ENCODE measurements at regions not wholly inside any gene's neighbourhood (a gene's known extent, or its start where the extent isn't known, plus 50 kb on each side); places are given as distances from the start of the nearest gene placed in this dataset.
A peak's percentile ranks its signal among the peaks of the same experiment; 100 is the strongest.
"Not testable (repeated sequence)": the region's sequence is repeated elsewhere in the genome, so short reads cannot be mapped to it uniquely, and the experiment has no call there.

DNA sequence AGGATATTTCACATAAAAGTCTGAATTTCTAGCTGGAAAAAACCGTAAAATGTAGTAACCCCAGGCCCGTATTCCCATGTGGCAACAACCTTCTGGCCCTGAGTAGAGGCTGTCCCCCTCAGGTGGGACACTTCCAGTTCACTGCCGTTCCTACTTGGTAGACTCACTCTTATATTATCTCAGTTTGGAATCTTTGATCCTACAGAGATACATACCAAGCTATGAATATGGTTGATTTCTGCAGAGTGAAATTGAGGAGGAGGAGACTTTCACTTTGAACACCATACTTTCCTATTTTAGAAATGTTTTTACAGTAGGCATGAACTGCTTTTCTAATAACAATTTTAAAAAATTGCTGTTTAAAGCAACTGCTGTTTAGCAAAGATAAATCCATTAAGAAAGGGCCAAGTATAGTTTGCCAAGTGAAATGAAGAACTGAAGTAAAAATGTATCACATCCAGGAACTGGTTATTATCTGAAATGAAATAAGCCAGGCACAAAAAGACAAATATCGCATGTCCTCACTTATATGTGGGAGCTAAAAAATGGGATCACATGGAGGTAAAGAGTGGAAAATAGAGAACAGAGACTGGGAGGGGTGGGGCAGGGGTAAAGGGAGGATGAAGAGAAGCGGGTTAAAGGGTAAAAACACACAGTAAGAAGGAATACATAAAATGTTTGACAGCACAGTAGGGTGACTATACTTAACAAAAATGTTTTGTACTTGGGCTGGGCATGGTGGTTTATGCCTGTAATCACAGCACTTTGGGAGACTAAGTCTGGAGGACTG, 92.8 kb upstream of the METAP2 start:
- no peaks in the 10 kb centered on the region for H3K36me3 ChIP-seq
- H3K27ac ChIP-seq: peak overlapping the region; percentile 65 to 73
- intact Hi-C loops (cut with DNase I): no loop called here

DNA sequence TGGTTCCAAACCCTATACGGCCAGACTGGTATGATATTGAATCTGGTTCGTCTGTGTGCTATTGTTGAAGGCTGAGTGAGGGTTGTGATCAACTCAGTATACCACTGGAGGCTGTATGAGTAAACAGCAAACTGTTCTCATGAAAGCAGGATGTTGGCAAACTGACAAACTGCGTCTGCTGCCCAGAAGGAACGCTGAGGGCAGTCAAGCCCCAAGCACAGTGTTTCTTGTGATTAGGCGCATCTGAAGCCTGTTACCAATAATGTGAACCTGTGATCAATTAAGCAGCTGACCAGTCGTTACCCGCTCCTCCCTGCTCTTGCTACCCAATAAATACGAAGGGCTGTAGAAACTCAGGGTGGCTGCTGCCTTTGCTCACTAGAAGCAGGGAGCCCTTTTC, 90.0 kb upstream of the METAP2 start:
- not testable (repeated sequence) for H3K27me3 ChIP-seq; DNase-seq (ENCODE audit: low spot score in 2 of 2); H3K36me3 ChIP-seq; H3K9me3 ChIP-seq; H3K4me3 ChIP-seq
- Histone ChIP-seq H3K27ac (peak overlapping the region in 1 of 2 donors; percentile 1), H3K4me1 (peaks cover 5 to 25% of the 10 kb centered on the region in 2 donors)
- intact Hi-C loops (cut with DNase I): loop anchor here (2.0 kb wide), 1 partner anchor 35 kb away; no protein-coding TSS in a partner anchor

More for the DNA sequence above, 92.8 kb upstream of the METAP2 start:
- peak overlapping the region in 1 of 2 donors; percentile 29 for H3K4me3 ChIP-seq
- H3K4me1 ChIP-seq: peaks cover 5 to 25% of the 10 kb centered on the region in 2 donors
- DNase-seq (ENCODE audit: low spot score in 2 of 2): no peak
- no peaks in the 10 kb centered on the region for H3K27me3 ChIP-seq
- no peaks in the 10 kb centered on the region for H3K9me3 ChIP-seq
- TF ChIP-seq, protein P1, sequence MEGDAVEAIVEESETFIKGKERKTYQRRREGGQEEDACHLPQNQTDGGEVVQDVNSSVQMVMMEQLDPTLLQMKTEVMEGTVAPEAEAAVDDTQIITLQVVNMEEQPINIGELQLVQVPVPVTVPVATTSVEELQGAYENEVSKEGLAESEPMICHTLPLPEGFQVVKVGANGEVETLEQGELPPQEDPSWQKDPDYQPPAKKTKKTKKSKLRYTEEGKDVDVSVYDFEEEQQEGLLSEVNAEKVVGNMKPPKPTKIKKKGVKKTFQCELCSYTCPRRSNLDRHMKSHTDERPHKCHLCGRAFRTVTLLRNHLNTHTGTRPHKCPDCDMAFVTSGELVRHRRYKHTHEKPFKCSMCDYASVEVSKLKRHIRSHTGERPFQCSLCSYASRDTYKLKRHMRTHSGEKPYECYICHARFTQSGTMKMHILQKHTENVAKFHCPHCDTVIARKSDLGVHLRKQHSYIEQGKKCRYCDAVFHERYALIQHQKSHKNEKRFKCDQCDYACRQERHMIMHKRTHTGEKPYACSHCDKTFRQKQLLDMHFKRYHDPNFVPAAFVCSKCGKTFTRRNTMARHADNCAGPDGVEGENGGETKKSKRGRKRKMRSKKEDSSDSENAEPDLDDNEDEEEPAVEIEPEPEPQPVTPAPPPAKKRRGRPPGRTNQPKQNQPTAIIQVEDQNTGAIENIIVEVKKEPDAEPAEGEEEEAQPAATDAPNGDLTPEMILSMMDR (IDR thresholded peaks at IDR 0.05): no peak

DNA sequence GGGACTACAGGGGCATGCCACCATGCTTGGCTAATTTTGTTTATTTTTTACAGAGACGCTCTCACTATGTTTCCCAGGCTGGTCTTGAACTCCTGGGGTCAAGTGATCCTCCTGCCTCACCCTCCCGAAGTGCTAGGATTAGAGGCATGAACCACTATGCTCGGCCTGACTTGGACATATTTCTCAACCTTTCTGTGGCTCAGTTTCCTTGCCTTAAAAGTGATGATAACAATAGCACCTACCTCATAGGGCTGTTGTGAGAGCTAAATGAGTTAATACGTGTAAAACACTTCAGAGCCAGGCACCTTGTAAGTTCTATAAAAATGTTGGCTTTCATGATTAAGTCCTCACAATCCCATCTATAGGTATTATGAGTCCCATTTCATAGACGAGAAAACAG, 89.2 kb upstream of the METAP2 start:
- H3K27me3 ChIP-seq: no peaks in the 10 kb centered on the region
- intact Hi-C loops (cut with DNase I): loop anchor here (2.0 kb wide), 1 partner anchor 34 kb away; no protein-coding TSS in a partner anchor
- peak overlapping the region; percentile 55 to 58 for H3K4me3 ChIP-seq
- H3K27ac ChIP-seq: peak overlapping the region; percentile 82 to 90
- no peak for DNase-seq (ENCODE audit: low spot score in 2 of 2)
- peaks cover 5 to 25% of the 10 kb centered on the region in 2 donors for H3K4me1 ChIP-seq
- TF ChIP-seq, protein P1 (IDR thresholded peaks at IDR 0.05): no peak
- no peaks in the 10 kb centered on the region for H3K36me3 ChIP-seq
- H3K9me3 ChIP-seq: no peaks in the 10 kb centered on the region

DNA sequence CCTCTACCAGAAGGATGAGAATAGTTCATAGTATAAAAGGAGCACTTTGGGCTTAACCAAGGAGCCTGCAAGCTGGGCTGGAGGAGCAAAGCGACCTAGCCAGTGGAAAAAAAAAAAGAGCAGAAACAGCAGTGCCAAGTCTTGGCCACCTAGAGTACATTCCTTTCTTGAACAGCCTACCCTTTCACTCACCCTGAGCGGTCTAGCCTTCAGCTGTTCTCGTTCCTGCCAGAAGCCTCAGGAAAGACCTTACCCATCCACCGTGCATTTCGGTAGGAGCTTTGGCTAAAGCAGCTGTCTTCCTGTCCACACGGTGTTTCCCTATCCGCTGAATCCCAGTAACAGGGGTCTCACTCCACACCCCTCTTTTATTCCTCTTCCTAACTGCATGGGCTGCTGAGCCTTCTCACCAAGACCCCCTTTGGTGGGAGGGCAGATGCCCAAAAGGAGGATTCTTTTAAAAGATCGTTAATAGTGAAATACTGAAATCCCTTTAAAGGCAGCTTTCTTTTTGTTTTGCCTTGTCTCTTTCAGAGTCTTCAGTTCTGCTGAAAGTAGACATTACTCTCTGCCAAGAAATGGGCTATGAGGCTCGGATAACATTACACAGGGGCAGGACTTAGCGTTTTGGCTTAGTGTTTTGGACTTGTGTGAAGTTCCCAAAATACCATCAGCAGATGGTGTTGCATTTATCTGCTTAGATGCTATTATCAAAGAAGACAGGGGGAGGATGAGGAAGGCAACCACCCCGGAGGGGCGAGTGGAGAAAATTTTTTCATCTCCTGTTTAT, 88.5 kb upstream of the METAP2 start:
- DNase-seq (ENCODE audit: low spot score in 2 of 2): peak in 1 of 2 donors; percentile 69
- intact Hi-C loops (cut with DNase I): loop anchor here (2.0 kb wide), 2 partner anchors 33 to 87 kb away; no protein-coding TSS in a partner anchor
- Histone ChIP-seq H3K4me1 (peaks cover 5 to 25% of the 10 kb centered on the region in 2 donors), H3K27ac (peak overlapping the region; percentile 82 to 90), H3K9me3 (no peaks in the 10 kb centered on the region), H3K27me3 (no peaks in the 10 kb centered on the region), H3K36me3 (no peaks in the 10 kb centered on the region), H3K4me3 (peak overlapping the region; percentile 55 to 58)
- TF ChIP-seq, protein P1 (IDR thresholded peaks at IDR 0.05): no peak

DNA sequence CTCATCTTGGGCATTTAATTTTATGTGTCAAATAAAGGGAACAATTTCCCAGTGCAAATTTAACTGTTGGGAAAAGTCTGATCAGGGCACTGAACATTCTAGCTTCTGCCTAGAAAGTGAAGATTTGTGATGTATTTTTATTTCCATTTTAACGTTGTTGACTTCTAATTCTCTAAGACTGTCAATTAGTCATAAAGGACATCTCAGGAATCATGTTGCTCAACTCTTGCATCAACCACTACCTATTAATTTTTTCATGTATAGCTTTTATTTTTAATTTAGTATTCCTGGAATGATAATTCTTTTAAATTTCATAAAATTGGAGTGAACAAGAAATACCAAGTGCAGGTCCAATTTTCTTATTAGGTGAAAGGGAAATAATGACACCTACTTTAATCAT, 87.9 kb upstream of the METAP2 start:
- DNase-seq (ENCODE audit: low spot score in 2 of 2): no peak
- H3K4me1 ChIP-seq: peaks cover 5 to 21% of the 10 kb centered on the region in 2 donors
- H3K4me3 ChIP-seq: peak overlapping the region; percentile 55 to 58
- intact Hi-C loops (cut with DNase I): loop anchor here (2.0 kb wide), 1 partner anchor 87 kb away; no protein-coding TSS in a partner anchor
- H3K27me3 ChIP-seq: no peaks in the 10 kb centered on the region
- no peaks in the 10 kb centered on the region for H3K36me3 ChIP-seq
- TF ChIP-seq, protein P1 (IDR thresholded peaks at IDR 0.05): no peak
- no peaks in the 10 kb centered on the region for H3K9me3 ChIP-seq
- peak overlapping the region; percentile 82 to 90 for H3K27ac ChIP-seq

DNA sequence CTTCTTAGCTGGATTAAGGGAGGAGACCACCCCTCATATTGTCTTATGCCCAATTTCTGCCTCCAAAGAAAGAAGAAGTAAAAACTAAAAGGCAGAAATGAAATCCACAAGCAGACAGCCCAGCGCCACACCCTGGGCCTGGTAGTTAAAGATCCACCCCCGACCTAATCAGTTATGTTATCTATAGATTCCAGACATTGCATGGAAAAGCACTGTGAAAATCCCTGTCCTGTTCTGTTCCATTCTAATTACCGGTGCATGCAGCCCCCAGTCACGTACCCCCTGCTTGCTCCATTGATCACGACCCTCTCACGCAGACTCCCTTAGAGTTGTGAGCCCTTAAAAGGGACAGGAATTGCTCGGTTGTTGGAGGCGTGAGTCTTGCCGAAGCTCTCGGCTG, 85.7 kb upstream of the METAP2 start:
- H3K27ac ChIP-seq; intact Hi-C loops (cut with DNase I); H3K36me3 ChIP-seq; H3K9me3 ChIP-seq; H3K4me3 ChIP-seq; H3K27me3 ChIP-seq; DNase-seq (ENCODE audit: low spot score in 2 of 2): not testable (repeated sequence)
- peaks cover 5 to 14% of the 10 kb centered on the region in 2 donors for H3K4me1 ChIP-seq

Measured in ascending aorta (tissue), 2 donors.